ENCODE measurements at regions not wholly inside any gene's neighbourhood (a gene's known extent, or its start where the extent isn't known, plus 50 kb on each side); places are given as distances from the start of the nearest gene placed in this dataset.

GRCh38 chr4:127525608-127526007 lies 107.1 kb upstream of the INTU start:
- TF ChIP-seq, protein P1, sequence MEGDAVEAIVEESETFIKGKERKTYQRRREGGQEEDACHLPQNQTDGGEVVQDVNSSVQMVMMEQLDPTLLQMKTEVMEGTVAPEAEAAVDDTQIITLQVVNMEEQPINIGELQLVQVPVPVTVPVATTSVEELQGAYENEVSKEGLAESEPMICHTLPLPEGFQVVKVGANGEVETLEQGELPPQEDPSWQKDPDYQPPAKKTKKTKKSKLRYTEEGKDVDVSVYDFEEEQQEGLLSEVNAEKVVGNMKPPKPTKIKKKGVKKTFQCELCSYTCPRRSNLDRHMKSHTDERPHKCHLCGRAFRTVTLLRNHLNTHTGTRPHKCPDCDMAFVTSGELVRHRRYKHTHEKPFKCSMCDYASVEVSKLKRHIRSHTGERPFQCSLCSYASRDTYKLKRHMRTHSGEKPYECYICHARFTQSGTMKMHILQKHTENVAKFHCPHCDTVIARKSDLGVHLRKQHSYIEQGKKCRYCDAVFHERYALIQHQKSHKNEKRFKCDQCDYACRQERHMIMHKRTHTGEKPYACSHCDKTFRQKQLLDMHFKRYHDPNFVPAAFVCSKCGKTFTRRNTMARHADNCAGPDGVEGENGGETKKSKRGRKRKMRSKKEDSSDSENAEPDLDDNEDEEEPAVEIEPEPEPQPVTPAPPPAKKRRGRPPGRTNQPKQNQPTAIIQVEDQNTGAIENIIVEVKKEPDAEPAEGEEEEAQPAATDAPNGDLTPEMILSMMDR (IDR thresholded peaks at IDR 0.05; ENCODE audit: extremely low read depth in 1 of 2, insufficient read depth in 1 of 2, low read depth in 1 of 2, low read length in 2 of 2), result no peak
- no peak for TF ChIP-seq EZH2 (IDR thresholded peaks at IDR 0.05; ENCODE audit: borderline replicate concordance, low read depth, low read length, severe bottlenecking)
- TF ChIP-seq POLR2AphosphoS5 (IDR thresholded peaks at IDR 0.05; ENCODE audit: insufficient read depth, low read depth, low read length), result no peak
- TF ChIP-seq POLR2A (IDR thresholded peaks at IDR 0.05; ENCODE audit: low read depth, low read length), result no peak
- TF ChIP-seq JUN (IDR thresholded peaks at IDR 0.05; ENCODE audit: borderline replicate concordance, insufficient read depth, insufficient read length, low read depth), result no peak
